Sigmoid colon (tissue), 4 donors: ENCODE measurements at regions not wholly inside any gene's neighbourhood (a gene's known extent, or its start where the extent isn't known, plus 50 kb on each side); places are given as distances from the start of the nearest gene placed in this dataset.

ENCODE experiments used
- POLR2A ChIP-seq, 2 donors: fragments of 450-650 bp; IDR thresholded peaks; one replicate each; pipeline ENCODE4 v1.6.1; 2016; ENCODE audit warnings: antibody characterized with exemption in 2 of 2, mild to moderate bottlenecking in 2 of 2, moderate library complexity in 2 of 2
- POLR2AphosphoS5 ChIP-seq, 4 donors: sonication (generic); formaldehyde crosslinking; IDR thresholded peaks; one replicate each; pipeline ENCODE4 v1.6.1; 2017; ENCODE audit warnings: antibody characterized with exemption in 4 of 4
- TF ChIP-seq, protein P1 (sequence below), 4 experiments: fragments of 450-650 bp in 3 of 4; fragments of 200-600 bp in 1 of 4; IDR thresholded peaks; one replicate each; pipeline ENCODE4 v1.5.1; 2016 to 2019; ENCODE audit warnings: antibody characterized with exemption in 4 of 4, mild to moderate bottlenecking in 3 of 4, moderate library complexity in 2 of 4

DNA sequence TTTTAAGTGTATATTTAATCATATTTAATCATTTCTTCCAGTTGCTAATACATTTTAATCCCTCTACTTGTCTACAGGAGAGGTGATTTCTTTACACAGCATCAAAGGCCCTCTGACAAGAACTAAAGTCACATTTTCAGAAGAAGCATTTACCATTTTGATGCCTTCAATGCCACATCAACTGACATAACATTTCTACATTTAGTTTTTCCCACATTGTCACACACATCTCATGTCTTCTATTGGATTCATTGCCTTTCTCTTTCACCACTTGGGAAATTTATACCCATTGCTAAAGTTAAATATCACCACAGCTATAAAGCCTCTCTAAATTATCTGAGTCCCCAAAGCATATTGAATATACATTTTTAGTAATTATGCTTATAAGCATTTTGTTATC is 1907.5 kb upstream of the CDH9 start:
- TF ChIP-seq, protein P1, sequence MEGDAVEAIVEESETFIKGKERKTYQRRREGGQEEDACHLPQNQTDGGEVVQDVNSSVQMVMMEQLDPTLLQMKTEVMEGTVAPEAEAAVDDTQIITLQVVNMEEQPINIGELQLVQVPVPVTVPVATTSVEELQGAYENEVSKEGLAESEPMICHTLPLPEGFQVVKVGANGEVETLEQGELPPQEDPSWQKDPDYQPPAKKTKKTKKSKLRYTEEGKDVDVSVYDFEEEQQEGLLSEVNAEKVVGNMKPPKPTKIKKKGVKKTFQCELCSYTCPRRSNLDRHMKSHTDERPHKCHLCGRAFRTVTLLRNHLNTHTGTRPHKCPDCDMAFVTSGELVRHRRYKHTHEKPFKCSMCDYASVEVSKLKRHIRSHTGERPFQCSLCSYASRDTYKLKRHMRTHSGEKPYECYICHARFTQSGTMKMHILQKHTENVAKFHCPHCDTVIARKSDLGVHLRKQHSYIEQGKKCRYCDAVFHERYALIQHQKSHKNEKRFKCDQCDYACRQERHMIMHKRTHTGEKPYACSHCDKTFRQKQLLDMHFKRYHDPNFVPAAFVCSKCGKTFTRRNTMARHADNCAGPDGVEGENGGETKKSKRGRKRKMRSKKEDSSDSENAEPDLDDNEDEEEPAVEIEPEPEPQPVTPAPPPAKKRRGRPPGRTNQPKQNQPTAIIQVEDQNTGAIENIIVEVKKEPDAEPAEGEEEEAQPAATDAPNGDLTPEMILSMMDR (IDR thresholded peaks at IDR 0.05): no peak
- TF ChIP-seq POLR2A (IDR thresholded peaks at IDR 0.05) (no peak), POLR2AphosphoS5 (IDR thresholded peaks at IDR 0.05) (no peak)
